H1 (cell line): ENCODE measurements at regions not wholly inside any gene's neighbourhood (a gene's known extent, or its start where the extent isn't known, plus 50 kb on each side); places are given as distances from the start of the nearest gene placed in this dataset.

ENCODE experiments used
- CTCF ChIA-PET: fragments of 300-600 bp; sonication (Branson Sonifier 250); formaldehyde crosslinking; loops from one replicate; lab custom pipeline; 2021; ENCODE audit not compliant: partially characterized antibody; lab: Charles Lee
- POLR2A ChIA-PET: fragments of 300-600 bp; sonication (Branson Sonifier 250); formaldehyde crosslinking; loops from one replicate; lab custom pipeline; 2021; ENCODE audit warnings: inconsistent platforms; ENCODE audit not compliant: partially characterized antibody; lab: Charles Lee
- DNase-seq, 2 experiments: peaks; one replicate each; pipeline versions ENCODE4 v3.0.0 to v3.0.0-alpha.2; 2010 to 2022; ENCODE audit warnings: low spot score in 2 of 2, low read depth in 1 of 2, mixed read lengths in 1 of 2
- FAIRE-seq: peaks from 2 replicates; lab custom pipeline; 2011; peaks lifted over from hg19 to GRCh38; lab: Jason Lieb, UNC
- H2AFZ ChIP-seq: 2 replicates; pipeline ENCODE4 v1.8.1; 2012; ENCODE audit warnings: low read length, inconsistent platforms
- H2AK5ac ChIP-seq: 2 replicates; pipeline ENCODE4 v1.6.1; 2013; ENCODE audit warnings: low read depth, low read length
- H2BK120ac ChIP-seq: replicated peaks from 2 replicates; pipeline ENCODE3; 2013; ENCODE audit warnings: low read depth, low read length, inconsistent platforms
- H2BK12ac ChIP-seq: 2 replicates; pipeline ENCODE4 v1.6.1; 2013; ENCODE audit warnings: low read depth, low read length
- H2BK15ac ChIP-seq: 2 replicates; pipeline ENCODE4 v1.6.1; 2013; ENCODE audit warnings: low read length
- H2BK20ac ChIP-seq: 2 replicates; pipeline ENCODE4 v1.6.1; 2013; ENCODE audit warnings: low read length
- H2BK5ac ChIP-seq: 2 replicates; pipeline ENCODE4 v1.6.1; 2013; ENCODE audit warnings: low read depth, low read length
- H3K14ac ChIP-seq: 2 replicates; pipeline ENCODE4 v1.6.1; 2013; ENCODE audit warnings: inconsistent platforms; ENCODE audit not compliant: insufficient read length
- H3K18ac ChIP-seq: 2 replicates; pipeline ENCODE4 v1.6.1; 2013; ENCODE audit warnings: low read length; ENCODE audit errors: extremely low read depth
- H3K23ac ChIP-seq: 2 replicates; pipeline ENCODE4 v1.6.1; 2013; ENCODE audit warnings: inconsistent platforms; ENCODE audit not compliant: insufficient read length
- H3K23me2 ChIP-seq: 2 replicates; pipeline ENCODE4 v1.6.1; 2013; ENCODE audit warnings: low read depth, low read length
- H3K27ac ChIP-seq: 2 replicates; pipeline ENCODE4 v1.6.1; 2011; ENCODE audit warnings: low read depth, low read length, inconsistent platforms
- H3K27me3 ChIP-seq, 4 experiments: replicated peaks in 1 of 4; 1 replicate in 1 of 4; 2 replicates in 3 of 4; pipeline versions ENCODE4 v1.6.1 to v1.8.1; 2011 to 2013; ENCODE audit warnings: low read length in 3 of 4, mild to moderate bottlenecking in 3 of 4, inconsistent platforms in 2 of 4, mixed read lengths in 2 of 4, moderate library complexity in 1 of 4; ENCODE audit not compliant: control insufficient read depth in 3 of 4, insufficient read depth in 3 of 4; ENCODE audit errors: extremely low read depth in 1 of 4
- H3K36me3 ChIP-seq, 4 experiments: 2 replicates each; pipeline versions ENCODE4 v1.6.1 to v1.8.1; 2011 to 2013; ENCODE audit warnings: mild to moderate bottlenecking in 4 of 4, low read length in 3 of 4, moderate library complexity in 2 of 4, control low read depth in 1 of 4, inconsistent platforms in 1 of 4; ENCODE audit not compliant: insufficient read depth in 4 of 4, control insufficient read depth in 2 of 4
- H3K4ac ChIP-seq: replicated peaks from 2 replicates; pipeline ENCODE3; 2013; ENCODE audit warnings: low read length, low read depth, mixed read lengths, inconsistent platforms; ENCODE audit not compliant: insufficient read length
- H3K4me1 ChIP-seq, 4 experiments: replicated peaks in 1 of 4; 1 replicate in 1 of 4; 2 replicates in 3 of 4; pipeline versions ENCODE4 v1.6.1 to v1.8.1; 2011 to 2013; ENCODE audit warnings: low read length in 3 of 4, inconsistent platforms in 2 of 4, mixed read lengths in 1 of 4; ENCODE audit not compliant: insufficient read depth in 4 of 4, control insufficient read depth in 3 of 4
- H3K4me2 ChIP-seq, 2 experiments: 2 replicates each; pipeline versions ENCODE4 v1.6.1 to v1.8.1; 2011 to 2013; ENCODE audit warnings: low read depth in 2 of 2, low read length in 2 of 2, control low read depth in 1 of 2, inconsistent platforms in 1 of 2, mild to moderate bottlenecking in 1 of 2; ENCODE audit not compliant: insufficient read depth in 1 of 2
- H3K4me3 ChIP-seq, 4 experiments: fragments of 200-600, 300-600 bp in 1 of 4; sonication (generic), shearing (Covaris generic), sonication (Bioruptor Twin) in 1 of 4; 2 replicates each; pipeline versions ENCODE4 v1.5.1 to v1.8.1; 2011 to 2016; ENCODE audit warnings: low read length in 4 of 4, low read depth in 3 of 4, control low read depth in 2 of 4, inconsistent platforms in 2 of 4, mild to moderate bottlenecking in 2 of 4, mixed read lengths in 1 of 4, moderate library complexity in 1 of 4; ENCODE audit not compliant: insufficient read depth in 2 of 4; ENCODE audit errors: extremely low read depth in 1 of 4
- H3K56ac ChIP-seq: replicated peaks from 2 replicates; pipeline ENCODE3; 2013; ENCODE audit warnings: low read depth, mild to moderate bottlenecking, mixed read lengths, low read length, inconsistent platforms; ENCODE audit not compliant: insufficient read length
- H3K79me1 ChIP-seq: 2 replicates; pipeline ENCODE4 v1.6.1; 2013; ENCODE audit warnings: low read depth, low read length, control low read depth
- H3K79me2 ChIP-seq, 2 experiments: 2 replicates each; pipeline versions ENCODE4 v1.6.1 to v1.8.1; 2012 to 2013; ENCODE audit warnings: low read length in 2 of 2, mild to moderate bottlenecking in 2 of 2, inconsistent platforms in 1 of 2; ENCODE audit not compliant: insufficient read depth in 2 of 2, control insufficient read depth in 1 of 2
- H3K9ac ChIP-seq, 4 experiments: replicated peaks in 1 of 4; 1 replicate in 1 of 4; 2 replicates in 3 of 4; pipeline versions ENCODE4 v1.6.1 to v1.8.1; 2011 to 2013; ENCODE audit warnings: low read depth in 3 of 4, low read length in 3 of 4, control low read depth in 2 of 4, mild to moderate bottlenecking in 2 of 4, moderate library complexity in 2 of 4, inconsistent platforms in 1 of 4; ENCODE audit errors: extremely low read depth in 1 of 4
- H3K9me3 ChIP-seq, 2 experiments: 2 replicates each; pipeline versions ENCODE4 v1.6.1 to v1.8.1; 2012 to 2013; ENCODE audit warnings: mild to moderate bottlenecking in 2 of 2, moderate library complexity in 2 of 2, control low read depth in 1 of 2, inconsistent platforms in 1 of 2, low read depth in 1 of 2, low read length in 1 of 2, mixed read lengths in 1 of 2; ENCODE audit not compliant: insufficient read depth in 2 of 2
- H4K20me1 ChIP-seq, 2 experiments: replicated peaks in 1 of 2; 2 replicates each; pipeline versions ENCODE3 to v1.8.1; 2011 to 2013; ENCODE audit warnings: inconsistent platforms in 2 of 2, low read length in 2 of 2, mild to moderate bottlenecking in 1 of 2; ENCODE audit not compliant: insufficient read depth in 2 of 2, control insufficient read depth in 1 of 2
- H4K5ac ChIP-seq: 2 replicates; pipeline ENCODE4 v1.6.1; 2013; ENCODE audit warnings: low read length, low read depth, mixed read lengths, inconsistent platforms; ENCODE audit not compliant: insufficient read length
- H4K8ac ChIP-seq: 2 replicates; pipeline ENCODE4 v1.8.0; 2013; ENCODE audit warnings: mild to moderate bottlenecking, moderate library complexity, low read length, inconsistent platforms; ENCODE audit not compliant: insufficient read depth; ENCODE audit errors: extremely low read depth
- H4K91ac ChIP-seq: replicated peaks from 2 replicates; pipeline ENCODE3; 2013; ENCODE audit warnings: low read length, mixed read lengths, inconsistent platforms; ENCODE audit not compliant: insufficient read length
- BCL11A ChIP-seq, 2 experiments: IDR thresholded peaks; one replicate each; pipeline ENCODE4 v1.6.1; 2011; ENCODE audit warnings: low read depth in 2 of 2, low read length in 2 of 2, mild to moderate bottlenecking in 2 of 2
- CREB1 ChIP-seq: IDR thresholded peaks from 2 replicates; pipeline ENCODE4 v1.6.1; 2012; ENCODE audit warnings: inconsistent platforms
- CTBP2 ChIP-seq: IDR thresholded peaks from 2 replicates; pipeline ENCODE4 v1.7.0; 2011; ENCODE audit warnings: borderline replicate concordance, mild to moderate bottlenecking, moderate library complexity, mixed read lengths, low read length; ENCODE audit not compliant: insufficient read depth, insufficient read length
- JUN ChIP-seq: IDR thresholded peaks from 2 replicates; pipeline ENCODE4 v1.6.1; 2011; ENCODE audit warnings: low read depth, mild to moderate bottlenecking, improper control_type of control experiment, low read length
- NRF1 ChIP-seq: IDR thresholded peaks from 2 replicates; pipeline ENCODE4 v1.6.1; 2011; ENCODE audit warnings: mild to moderate bottlenecking, low read depth, low read length, improper control_type of control experiment
- POLR2A ChIP-seq, 2 experiments: IDR thresholded peaks; 1 replicate in 1 of 2; 2 replicates in 1 of 2; pipeline ENCODE4 v1.6.1; 2011; ENCODE audit warnings: low read depth in 2 of 2, low read length in 2 of 2, mild to moderate bottlenecking in 2 of 2; ENCODE audit errors: control extremely low read depth in 1 of 2
- SIN3A ChIP-seq, 2 experiments: IDR thresholded peaks in 1 of 2; conservative IDR thresholded peaks in 1 of 2; 2 replicates each; pipeline ENCODE4 v1.6.1; 2011 to 2012; ENCODE audit warnings: low read length in 2 of 2, improper control_type of control experiment in 1 of 2, low read depth in 1 of 2, mild to moderate bottlenecking in 1 of 2
- TAF7 ChIP-seq: optimal IDR thresholded peaks from 2 replicates; pipeline ENCODE3; 2011; ENCODE audit warnings: low read depth, mild to moderate bottlenecking, inconsistent platforms, low read length, moderate library complexity, borderline replicate concordance
- ZNF274 ChIP-seq: IDR thresholded peaks from 2 replicates; pipeline ENCODE4 v1.7.0; 2012; ENCODE audit warnings: low read length, borderline replicate concordance; ENCODE audit errors: extremely low read depth
- WGBS, 2 experiments: shearing (Covaris generic) in 1 of 2; methylation state at CpG; one replicate each; pipeline versions ENCODE4 v1.1.6 to v1.1.7; 2013 to 2015; ENCODE audit warnings: low lambda C conversion rate in 2 of 2, mixed read lengths in 2 of 2, inconsistent platforms in 1 of 2, low coverage in 1 of 2, missing lambda C conversion rate in 1 of 2; ENCODE audit not compliant: insufficient replicate concordance in 2 of 2, insufficient coverage in 1 of 2, insufficient read length in 1 of 2; ENCODE audit errors: extremely low coverage in 1 of 2, missing lambda C conversion rate in 1 of 2; 5-methylcytosine and 5-hydroxymethylcytosine counted together
- TF ChIP-seq, protein P1 (sequence below): IDR thresholded peaks from 2 replicates; pipeline ENCODE4 v1.6.1; 2012; ENCODE audit warnings: low read length, inconsistent platforms
- TF ChIP-seq, protein P2 (sequence below): IDR thresholded peaks from 2 replicates; pipeline ENCODE4 v1.6.1; 2011; ENCODE audit warnings: low read length, improper control_type of control experiment
- TF ChIP-seq, protein P3 (sequence below): IDR thresholded peaks from 2 replicates; pipeline ENCODE4 v1.6.1; 2012; ENCODE audit warnings: inconsistent platforms

DNA sequence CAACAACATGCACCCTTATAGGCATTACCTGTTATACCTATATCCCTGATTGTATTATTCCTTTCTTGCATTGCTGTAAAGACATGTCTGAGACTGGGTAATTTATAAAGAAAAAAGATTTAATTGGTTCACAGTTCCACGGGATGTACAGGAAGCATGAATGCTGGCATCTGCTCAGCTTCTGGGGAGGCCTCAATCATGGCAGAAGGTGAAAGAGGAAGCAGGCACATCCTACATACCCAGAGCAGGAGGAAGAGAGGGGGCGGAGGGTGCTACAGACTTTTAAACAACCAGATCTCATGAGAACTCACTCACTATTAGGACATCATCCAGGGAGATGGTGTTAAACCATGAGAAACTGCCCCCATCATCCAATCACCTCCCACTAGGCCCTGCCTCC, 191.7 kb upstream of the SPHKAP start:
- no peaks in the 10 kb centered on the region for H3K79me1 ChIP-seq
- H2AFZ ChIP-seq: no peak overlapping the region
- ChIA-PET POLR2A (no interaction called here), CTCF (no interaction called here)
- no peak overlapping the region for H2BK120ac ChIP-seq
- H2BK12ac ChIP-seq: no peak overlapping the region
- FAIRE-seq (no peak), DNase-seq (no peak)
- H3K4me2 ChIP-seq: no peak overlapping the region
- no peaks in the 10 kb centered on the region for H3K27me3 ChIP-seq
- H3K14ac ChIP-seq: no peak overlapping the region
- H3K9ac ChIP-seq: no peak overlapping the region
- H2BK20ac ChIP-seq: no peak overlapping the region
- no peaks in the 10 kb centered on the region for H3K9me3 ChIP-seq
- WGBS, 2 experiments: 93% methylated on average over 2 of the region's 2 CpGs; no CpG with 5 or more reads in 1 of the 2 experiments
- no peak overlapping the region for H3K18ac ChIP-seq
- H4K5ac ChIP-seq: no peak overlapping the region
- no peak overlapping the region for H4K91ac ChIP-seq
- no peak overlapping the region for H2BK15ac ChIP-seq
- no peak overlapping the region for H4K8ac ChIP-seq
- no peak overlapping the region for H2AK5ac ChIP-seq
- H3K79me2 ChIP-seq: no peaks in the 10 kb centered on the region
- no peak overlapping the region for H3K56ac ChIP-seq
- H3K23ac ChIP-seq: no peak overlapping the region
- no peaks in the 10 kb centered on the region for H3K23me2 ChIP-seq
- no peaks in the 10 kb centered on the region for H4K20me1 ChIP-seq
- H3K4ac ChIP-seq: no peak overlapping the region
- no peaks in the 10 kb centered on the region for H3K36me3 ChIP-seq
- no peak overlapping the region for H2BK5ac ChIP-seq
- no peaks in the 10 kb centered on the region for H3K4me1 ChIP-seq
- no peak overlapping the region for H3K27ac ChIP-seq
- no peak overlapping the region for H3K4me3 ChIP-seq
- TF ChIP-seq, protein P1, sequence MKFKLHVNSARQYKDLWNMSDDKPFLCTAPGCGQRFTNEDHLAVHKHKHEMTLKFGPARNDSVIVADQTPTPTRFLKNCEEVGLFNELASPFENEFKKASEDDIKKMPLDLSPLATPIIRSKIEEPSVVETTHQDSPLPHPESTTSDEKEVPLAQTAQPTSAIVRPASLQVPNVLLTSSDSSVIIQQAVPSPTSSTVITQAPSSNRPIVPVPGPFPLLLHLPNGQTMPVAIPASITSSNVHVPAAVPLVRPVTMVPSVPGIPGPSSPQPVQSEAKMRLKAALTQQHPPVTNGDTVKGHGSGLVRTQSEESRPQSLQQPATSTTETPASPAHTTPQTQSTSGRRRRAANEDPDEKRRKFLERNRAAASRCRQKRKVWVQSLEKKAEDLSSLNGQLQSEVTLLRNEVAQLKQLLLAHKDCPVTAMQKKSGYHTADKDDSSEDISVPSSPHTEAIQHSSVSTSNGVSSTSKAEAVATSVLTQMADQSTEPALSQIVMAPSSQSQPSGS: no peak
- TF ChIP-seq ZNF274 (no peak), POLR2A (IDR thresholded peaks at IDR 0.05; ENCODE audit: control extremely low read depth in 1 of 2, low read depth in 2 of 2, low read length in 2 of 2) (no peak), CTBP2 (no peak), JUN (no peak), SIN3A (conservative IDR thresholded peaks at IDR 0.05 in 1 of 2, IDR thresholded peaks at IDR 0.05 in 1 of 2; ENCODE audit: low read depth in 1 of 2, low read length in 2 of 2) (no peak), TAF7 (no peak), BCL11A (IDR thresholded peaks at IDR 0.05; ENCODE audit: low read depth in 2 of 2, low read length in 2 of 2) (no peak), NRF1 (no peak), CREB1 (no peak)
- TF ChIP-seq, protein P2, sequence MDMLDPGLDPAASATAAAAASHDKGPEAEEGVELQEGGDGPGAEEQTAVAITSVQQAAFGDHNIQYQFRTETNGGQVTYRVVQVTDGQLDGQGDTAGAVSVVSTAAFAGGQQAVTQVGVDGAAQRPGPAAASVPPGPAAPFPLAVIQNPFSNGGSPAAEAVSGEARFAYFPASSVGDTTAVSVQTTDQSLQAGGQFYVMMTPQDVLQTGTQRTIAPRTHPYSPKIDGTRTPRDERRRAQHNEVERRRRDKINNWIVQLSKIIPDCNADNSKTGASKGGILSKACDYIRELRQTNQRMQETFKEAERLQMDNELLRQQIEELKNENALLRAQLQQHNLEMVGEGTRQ: no peak
- TF ChIP-seq, protein P3, sequence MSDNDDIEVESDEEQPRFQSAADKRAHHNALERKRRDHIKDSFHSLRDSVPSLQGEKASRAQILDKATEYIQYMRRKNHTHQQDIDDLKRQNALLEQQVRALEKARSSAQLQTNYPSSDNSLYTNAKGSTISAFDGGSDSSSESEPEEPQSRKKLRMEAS: no peak
